ENCODE measurements at regions not wholly inside any gene's neighbourhood (a gene's known extent, or its start where the extent isn't known, plus 50 kb on each side); places are given as distances from the start of the nearest gene placed in this dataset.

- H2BK5ac ChIP-seq (ENCODE audit: low read depth, low read length, poor library complexity, severe bottlenecking) = no peak overlapping the region
- DNase-seq (peak; percentile 7), ATAC-seq (ENCODE audit: low read depth) (peak; percentile 75)
- H4K8ac ChIP-seq (ENCODE audit: low read depth in 2 of 2, low read length in 2 of 2) = no peak overlapping the region
- no peak overlapping the region for H3K56ac ChIP-seq (ENCODE audit: extremely low read depth, insufficient read depth, low read length)
- 0 out of 2 replicates have a peak, but pooled peaks cover 5% of the 10 kb centered on the region for H4K20me1 ChIP-seq (ENCODE audit: insufficient read depth, low read length)
- no peak overlapping the region for H2BK20ac ChIP-seq (ENCODE audit: low read depth, low read length)
- ChIA-PET POLR2A (ENCODE audit: unreplicated experiment) (interaction anchor here (0.6 kb wide), 1 partner anchor 252 kb away, joined by 3 read pairs; no protein-coding TSS in a partner anchor), CTCF (interaction anchor here (0.5 to 1.3 kb wide), 5 partner anchors 9 to 888 kb away, joined by 3 to 14 read pairs (median 3); no protein-coding TSS in a partner anchor)
- H3K18ac ChIP-seq (ENCODE audit: low read depth, low read length) = no peak overlapping the region
- no peaks in the 10 kb centered on the region for H3K9me3 ChIP-seq (ENCODE audit: control insufficient read depth, insufficient read depth, low read length)
- no peak overlapping the region for H2AK9ac ChIP-seq (replicated peaks; ENCODE audit: low read depth, low read length, poor library complexity)
- no peak overlapping the region for H2BK15ac ChIP-seq (ENCODE audit: low read depth, low read length)
- H2AK5ac ChIP-seq (ENCODE audit: low read depth, low read length) = no peak overlapping the region
- dilution Hi-C loops (cut with HindIII; ENCODE audit: low sequenced_read_pairs, unreplicated experiment) (no loop called here), intact Hi-C loops (cut with micrococcal nuclease) (no loop called here), in situ Hi-C loops (cut with MboI; ENCODE audit: low sequenced_read_pairs) (no loop called here)
- no peak overlapping the region for H4K91ac ChIP-seq (ENCODE audit: insufficient read depth, low read depth, low read length)
- H3K27me3 ChIP-seq (ENCODE audit: control insufficient read depth, insufficient read depth, low read length) = peaks cover 30% of the 10 kb centered on the region
- H3K4ac ChIP-seq (ENCODE audit: low read depth, low read length) = no peak overlapping the region
- BruUV-seq (replicated peaks) = no TSS peak
- H3K14ac ChIP-seq (replicated peaks; ENCODE audit: low read depth, low read length) = no peak overlapping the region
- no peaks in the 10 kb centered on the region for H3K36me3 ChIP-seq (ENCODE audit: control insufficient read depth, insufficient read depth, low read length)
- H3K4me1 ChIP-seq (ENCODE audit: control insufficient read depth, insufficient read depth, low read length) = no peaks in the 10 kb centered on the region
- H3K79me1 ChIP-seq (ENCODE audit: low read depth in 1 of 2, low read length in 2 of 2) = no peaks in the 10 kb centered on the region
- 15% methylated on average over 23 of the region's 30 CpGs; no CpG with 5 or more reads in 1 of the 2 experiments for WGBS, 2 experiments (ENCODE audit: extremely low coverage in 2 of 2, insufficient read length in 1 of 2)
- TF ChIP-seq USF2 (IDR thresholded peaks at IDR 0.05; ENCODE audit: low read depth, low read length) (no peak), RFX5 (IDR thresholded peaks at IDR 0.05; ENCODE audit: low read depth, low read length) (no peak), MAFK (IDR thresholded peaks at IDR 0.05; ENCODE audit: low read depth, low read length) (no peak), SMC3 (IDR thresholded peaks at IDR 0.05; ENCODE audit: low read depth, low read length) (peak; percentile 14; the same call in 1 of the 2 replicates), RAD21 (IDR thresholded peaks at IDR 0.05; ENCODE audit: low read length) (peak; percentile 50), CTCF (conservative IDR thresholded peaks at IDR 0.05; ENCODE audit: low read depth, low read length) (peak; percentile 71), CEBPB (IDR thresholded peaks at IDR 0.05; ENCODE audit: low read depth, low read length) (no peak)
- H3K4me2 ChIP-seq (ENCODE audit: low read depth, low read length) = no peak overlapping the region; the same call in 1 of the 2 replicates
- no peak overlapping the region for H3K23ac ChIP-seq (ENCODE audit: low read depth, low read length)
- H3K27ac ChIP-seq (ENCODE audit: insufficient read depth, low read length) = no peak overlapping the region
- peak overlapping the region; percentile 88 for H2AFZ ChIP-seq (replicated peaks; ENCODE audit: low read length, poor library complexity)
- no peak overlapping the region for H2BK120ac ChIP-seq (ENCODE audit: low read depth, low read length)
- no peaks in the 10 kb centered on the region for H3K9me1 ChIP-seq (ENCODE audit: insufficient read depth, low read length)
- H3K4me3 ChIP-seq (ENCODE audit: insufficient read depth, low read depth, low read length) = no peak overlapping the region
- no peak overlapping the region for H3K9ac ChIP-seq (ENCODE audit: low read depth, low read length)
- H4K5ac ChIP-seq (ENCODE audit: low read depth, low read length) = no peak overlapping the region
Measured at GRCh38 chr7:131692131-131692960, 135.9 kb upstream of the PODXL start.

All from IMR-90 (cell line).